Left lobe of liver (tissue), 2 donors: ENCODE measurements at regions not wholly inside any gene's neighbourhood (a gene's known extent, or its start where the extent isn't known, plus 50 kb on each side); places are given as distances from the start of the nearest gene placed in this dataset.

Source experiments
- ATAC-seq: fragments of 200-7000 bp; cut with Tn5 transposase; one replicate; pipeline ENCODE4 v1.9.1; 2020; ENCODE audit warnings: mild to moderate bottlenecking, moderate library complexity
- DNase-seq: peaks from one replicate; pipeline ENCODE4 v3.0.0-alpha.2; 2020; ENCODE audit warnings: low spot score
- donor health status: DM: no; HTN: no; CAD: no; lungs with moderate emphysema.
- donor health status: DM: no; HTN: yes; CAD: no.

DNA sequence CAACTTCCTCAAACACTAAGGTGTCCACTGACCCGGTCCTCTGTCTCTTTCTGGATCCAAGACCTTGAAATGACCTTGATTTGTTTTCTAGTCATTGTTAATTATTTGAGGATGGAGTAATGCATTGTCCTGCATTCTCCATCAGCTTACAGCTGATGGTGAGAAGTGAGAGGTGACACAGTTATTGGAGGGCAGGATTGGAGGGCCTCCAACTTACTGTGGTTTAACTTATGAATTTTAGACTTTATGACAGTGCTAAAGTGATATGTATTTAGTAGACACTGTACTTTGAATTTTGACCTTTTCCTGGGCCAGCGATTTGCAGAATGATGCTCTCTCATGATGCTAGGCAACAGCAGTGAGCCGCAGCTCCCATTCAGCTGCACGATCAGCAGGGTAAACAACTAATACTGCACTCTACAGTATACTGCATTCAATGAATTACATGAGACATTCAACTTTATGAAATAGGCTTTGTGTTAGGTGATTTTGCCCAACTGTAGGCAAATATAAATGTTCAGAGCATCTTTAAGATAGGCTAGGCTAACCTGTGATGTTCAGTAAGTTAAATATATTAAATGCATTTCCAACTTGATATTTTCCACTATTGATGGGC, 200.0 kb upstream of the MEX3C start:
- DNase-seq (no peak), ATAC-seq (no peak)

DNA sequence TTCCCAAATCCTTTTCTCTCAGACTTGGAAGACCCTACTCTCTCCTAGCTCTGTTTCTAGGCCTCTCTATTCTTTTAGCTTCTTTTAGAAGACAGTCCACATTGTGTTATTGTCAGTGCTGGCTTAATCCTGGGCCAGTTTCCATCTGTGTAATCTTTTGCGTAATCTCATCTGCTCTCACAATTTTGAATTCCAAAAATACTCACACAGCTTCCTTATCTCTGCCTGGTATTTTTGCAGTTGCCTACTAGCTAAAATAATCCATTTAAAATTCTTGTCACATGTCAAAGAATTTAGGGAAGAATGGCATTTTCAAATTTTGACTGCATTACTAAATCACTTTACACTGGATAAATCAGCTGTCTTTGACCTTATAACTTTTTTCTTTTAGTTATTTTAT, 200.6 kb upstream of the MEX3C start:
- DNase-seq (no peak), ATAC-seq (peak; percentile 71)

DNA sequence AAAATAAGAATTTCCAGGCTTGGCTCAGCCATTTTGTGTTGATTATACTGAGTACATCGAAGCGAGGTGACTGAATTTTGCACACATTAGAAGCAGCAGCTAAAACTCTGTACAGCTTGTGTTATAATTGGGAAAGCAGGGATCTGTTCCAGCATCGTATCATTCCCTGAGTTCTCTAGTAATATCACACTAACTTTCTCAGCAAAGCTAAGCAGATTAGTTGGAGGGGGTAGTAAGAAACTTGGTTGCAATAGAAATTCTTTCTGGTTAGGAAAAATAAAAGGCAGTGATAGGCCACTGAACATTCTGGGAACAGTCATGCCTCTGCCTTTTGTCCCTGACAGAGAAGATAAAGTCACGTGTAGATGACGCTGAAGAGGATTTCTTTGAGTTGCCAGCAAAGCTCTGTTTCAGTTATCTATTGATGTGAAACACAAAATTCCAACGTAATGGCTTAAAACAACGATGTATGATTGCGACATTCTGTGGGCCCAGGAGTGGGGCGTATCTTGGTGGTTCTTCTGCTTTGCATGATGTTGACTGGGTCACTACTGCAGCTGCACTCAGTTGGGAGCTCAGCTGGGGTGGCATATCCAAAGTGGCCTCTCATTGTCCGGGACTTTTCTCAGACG, 202.1 kb upstream of the MEX3C start:
- DNase-seq = no peak
- ATAC-seq = no peak

DNA sequence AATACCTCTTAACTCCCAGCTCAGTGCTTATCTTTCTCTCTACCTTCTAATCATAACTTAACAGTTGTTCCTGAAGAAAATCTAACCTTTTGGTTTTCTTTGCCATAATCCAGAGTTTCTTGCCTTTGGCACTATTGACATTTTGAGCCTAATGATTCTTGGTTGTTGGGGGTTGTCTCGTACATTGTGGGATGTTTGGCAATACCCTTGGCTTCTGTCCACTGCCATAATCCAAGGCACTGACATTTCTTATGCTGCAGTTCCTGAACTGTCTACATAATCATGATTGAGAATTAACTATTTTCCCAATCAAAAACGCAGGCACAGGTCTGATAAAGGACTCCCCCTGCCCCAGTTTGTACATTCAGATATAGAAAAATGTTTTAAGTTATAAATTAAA, 203.2 kb upstream of the MEX3C start:
- DNase-seq (no peak), ATAC-seq (peak; percentile 47)

DNA sequence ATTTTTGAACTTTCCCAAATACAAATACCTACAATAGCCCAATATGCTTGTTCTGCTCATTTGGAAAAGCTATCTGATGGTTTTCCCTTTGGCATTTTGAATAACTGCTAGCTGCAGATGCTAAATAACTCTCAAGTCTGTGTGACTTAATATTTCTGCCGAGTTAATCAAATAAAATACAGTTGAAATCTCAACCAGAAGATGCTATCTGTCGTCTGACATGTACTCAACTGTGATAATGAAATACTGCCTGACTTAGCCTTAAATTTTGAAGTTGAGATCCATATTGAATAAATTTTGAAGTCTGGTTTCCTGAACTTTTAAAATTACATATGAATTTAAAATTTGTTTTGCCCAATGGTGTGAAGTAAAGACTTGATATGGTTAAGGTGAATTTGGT, 204.4 kb upstream of the MEX3C start:
- no peak for ATAC-seq
- DNase-seq = no peak

DNA sequence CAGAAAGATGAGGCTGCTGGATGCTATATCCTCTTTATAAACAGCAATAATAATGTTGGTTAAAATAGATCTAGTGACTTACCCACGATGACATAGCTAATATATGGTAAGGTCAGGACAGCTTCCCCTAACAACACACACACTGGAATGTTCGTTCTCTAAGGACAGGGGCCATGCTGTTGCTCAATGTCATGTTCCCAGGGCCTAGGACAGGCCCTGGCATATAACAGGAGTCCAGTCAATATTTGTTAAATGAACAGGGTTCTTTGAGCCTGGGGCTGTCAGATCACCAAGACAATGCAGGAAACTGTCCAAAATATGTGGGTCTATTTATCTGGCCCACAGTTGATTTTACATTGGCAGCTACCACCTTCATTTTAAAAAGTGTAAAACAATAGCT, 207.1 kb upstream of the MEX3C start:
- ATAC-seq = peak; percentile 65

DNA sequence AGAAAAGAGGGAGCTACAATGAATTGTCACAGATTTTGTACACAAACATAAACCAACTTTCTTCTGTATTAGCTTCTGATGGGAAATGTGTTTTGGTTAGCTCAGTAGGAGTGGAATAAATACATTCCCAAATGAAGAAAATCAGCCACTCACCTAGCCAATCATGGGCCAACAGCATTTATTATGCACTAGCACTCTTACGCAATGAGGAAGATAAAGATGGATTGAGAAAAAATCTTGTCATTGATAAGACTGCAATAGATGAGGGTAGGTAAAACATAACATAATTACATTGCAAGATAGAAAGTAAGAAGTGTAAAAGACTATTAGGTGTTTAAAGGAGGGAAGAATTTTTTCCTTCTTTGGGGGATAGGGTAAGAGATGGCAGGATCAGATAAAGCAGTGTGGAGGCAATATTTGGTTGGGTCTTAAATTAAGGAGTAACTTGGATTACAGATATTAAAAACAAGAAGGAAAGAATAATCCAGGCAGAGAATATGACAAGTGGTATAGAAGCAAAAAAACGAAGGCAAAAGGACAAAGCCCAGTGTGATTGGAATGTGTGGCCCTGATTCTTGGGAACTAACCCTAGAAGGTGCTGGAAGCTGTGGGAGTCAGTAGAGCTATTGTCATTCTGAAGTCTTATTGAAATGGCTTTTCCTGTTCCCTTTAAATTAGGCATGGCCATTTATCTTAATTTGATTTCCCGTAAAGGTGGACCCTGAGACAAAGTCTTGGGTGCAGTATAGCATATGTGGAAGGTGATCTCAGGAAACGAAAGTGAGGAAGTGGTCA, 208.4 kb upstream of the MEX3C start:
- ATAC-seq (no peak), DNase-seq (no peak)

More for the DNA sequence above, 207.1 kb upstream of the MEX3C start:
- no peak for DNase-seq

DNA sequence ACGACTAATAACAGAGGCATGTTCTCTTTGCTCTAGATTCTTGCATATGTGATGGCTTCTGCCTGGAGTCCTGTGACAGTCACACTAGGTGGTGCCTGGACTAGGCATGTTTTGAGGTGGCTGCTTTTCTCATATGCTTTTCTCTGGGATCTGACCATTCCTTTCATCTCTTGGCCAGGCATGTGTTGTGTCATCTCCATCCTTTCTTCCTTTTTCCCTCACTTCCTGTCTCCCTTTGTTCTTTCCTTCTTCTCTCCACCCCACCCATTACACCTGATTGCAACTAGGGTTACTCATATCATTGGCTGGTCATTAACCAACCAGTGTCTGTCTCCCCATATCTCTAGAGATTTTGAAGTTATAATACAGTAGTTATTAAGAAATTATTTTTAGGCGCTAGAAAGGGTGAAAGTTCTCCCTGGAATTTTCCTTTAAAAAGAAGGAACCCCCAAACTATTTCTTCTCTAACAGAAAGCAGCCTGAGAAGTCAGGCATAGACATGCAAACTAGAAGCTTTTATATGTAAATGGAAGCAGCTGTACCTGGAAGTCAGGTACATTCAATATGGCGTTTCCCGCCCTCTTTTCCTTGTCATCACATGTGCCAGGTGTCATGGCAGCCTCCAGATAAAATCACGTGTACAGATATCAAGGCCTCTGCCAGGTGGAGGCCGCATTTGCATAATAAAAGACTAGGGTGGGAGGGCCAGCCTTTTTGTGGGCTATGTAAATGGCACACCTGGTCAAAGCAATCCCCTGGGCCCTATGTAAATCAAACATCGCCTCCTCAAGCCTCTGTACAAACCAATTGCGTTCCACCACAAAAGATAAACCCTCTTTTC, 220.4 kb upstream of the MEX3C start:
- no peak for ATAC-seq
- DNase-seq = no peak

DNA sequence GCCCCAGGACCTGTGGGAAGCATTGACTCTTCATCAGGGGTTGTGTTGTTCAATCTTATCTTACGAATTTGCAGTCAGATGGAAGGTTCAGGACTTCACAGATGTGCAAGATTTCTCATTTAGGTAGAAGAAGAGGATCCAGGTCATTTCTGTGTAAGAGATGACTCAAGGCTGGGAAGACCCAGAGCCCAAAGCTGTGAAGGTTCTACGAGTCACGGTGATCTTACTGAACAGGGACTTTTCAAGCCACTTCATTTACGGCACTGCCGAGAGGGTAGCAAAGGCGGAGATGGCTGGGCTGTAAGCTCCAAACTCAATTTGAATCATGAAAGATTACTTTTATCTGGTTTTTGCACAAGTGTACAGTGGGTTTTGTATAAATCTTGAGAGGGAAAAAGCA, 228.0 kb upstream of the MEX3C start:
- no peak for ATAC-seq
- DNase-seq = no peak

DNA sequence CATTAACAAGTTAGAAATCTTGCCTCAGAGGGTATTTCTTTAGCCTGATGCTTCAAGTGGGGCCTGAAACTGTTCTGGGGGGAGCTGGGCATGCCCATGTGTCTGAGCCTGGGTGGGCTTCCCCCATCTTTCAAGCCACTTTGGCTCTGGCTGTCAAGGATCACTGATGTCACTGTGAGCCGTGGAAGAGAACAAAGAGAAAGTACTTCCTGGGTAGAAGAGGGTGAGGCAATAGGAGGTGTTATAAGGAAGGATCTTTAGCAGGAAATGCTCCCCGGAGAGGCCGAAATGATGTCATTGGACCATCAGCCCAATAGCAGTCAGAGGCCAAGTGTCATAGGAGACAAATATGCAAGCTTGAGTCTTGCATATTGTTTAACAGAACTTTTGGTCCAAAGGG, 228.4 kb upstream of the MEX3C start:
- ATAC-seq = no peak

DNA sequence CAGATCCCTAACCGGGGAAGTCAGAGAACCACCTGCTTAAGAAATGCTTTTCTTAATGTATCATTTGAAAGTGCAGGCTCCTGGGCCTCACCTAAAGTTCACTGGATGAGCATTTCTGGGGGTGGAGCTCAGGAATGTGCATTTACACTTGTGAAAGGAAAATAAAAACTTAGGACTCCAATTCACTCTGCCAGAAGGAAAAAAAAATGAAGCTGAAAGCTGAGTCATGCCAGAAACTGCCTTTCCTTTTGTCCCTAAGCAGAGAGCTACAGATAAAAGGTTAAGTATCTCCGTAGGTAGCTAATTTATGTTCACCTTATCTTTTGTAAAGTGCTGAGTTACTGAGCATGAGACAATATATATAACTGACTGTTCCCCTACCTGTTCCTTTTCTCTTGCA, 229.5 kb upstream of the MEX3C start:
- DNase-seq (no peak), ATAC-seq (no peak)

More for the DNA sequence above, 228.4 kb upstream of the MEX3C start:
- no peak for DNase-seq

DNA sequence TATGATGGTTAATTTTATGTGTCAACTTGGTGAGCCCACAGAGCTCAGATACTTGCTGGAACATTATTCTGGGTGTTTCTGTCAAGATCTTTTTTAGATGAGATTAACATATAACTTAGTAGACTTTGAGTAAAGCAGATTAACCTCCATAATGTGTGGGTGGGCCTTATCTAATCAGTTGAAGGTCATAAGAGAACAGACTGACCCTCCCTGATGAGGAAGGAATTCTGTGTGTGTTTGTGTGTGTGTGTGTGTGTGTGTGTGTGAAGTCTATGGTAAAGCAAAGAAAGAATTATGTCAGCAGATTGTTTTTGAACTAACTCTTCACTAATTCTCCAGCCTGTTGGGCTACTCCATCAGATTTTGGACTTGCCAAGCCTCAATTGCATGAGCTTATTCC, 232.2 kb upstream of the MEX3C start:
- DNase-seq = no peak
- no peak for ATAC-seq

DNA sequence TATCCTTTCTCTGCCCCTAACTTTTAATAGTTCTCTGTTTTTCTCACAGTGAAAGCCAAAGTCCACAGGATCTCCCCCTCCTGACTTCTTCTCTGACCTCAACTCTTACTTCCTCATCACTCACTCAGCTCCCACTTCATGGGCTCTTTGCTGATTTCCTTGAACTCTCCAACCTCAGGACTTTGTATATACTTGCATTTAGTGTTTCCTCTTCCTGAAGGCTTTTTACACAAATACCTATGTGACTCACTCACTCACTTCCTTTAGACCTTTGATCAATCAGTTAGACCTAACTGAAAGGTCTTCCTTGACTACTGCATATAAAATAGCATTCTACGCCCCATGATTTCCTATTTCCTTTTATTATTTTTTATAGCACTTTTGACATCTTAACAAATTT, 233.1 kb upstream of the MEX3C start:
- ATAC-seq (no peak), DNase-seq (no peak)

DNA sequence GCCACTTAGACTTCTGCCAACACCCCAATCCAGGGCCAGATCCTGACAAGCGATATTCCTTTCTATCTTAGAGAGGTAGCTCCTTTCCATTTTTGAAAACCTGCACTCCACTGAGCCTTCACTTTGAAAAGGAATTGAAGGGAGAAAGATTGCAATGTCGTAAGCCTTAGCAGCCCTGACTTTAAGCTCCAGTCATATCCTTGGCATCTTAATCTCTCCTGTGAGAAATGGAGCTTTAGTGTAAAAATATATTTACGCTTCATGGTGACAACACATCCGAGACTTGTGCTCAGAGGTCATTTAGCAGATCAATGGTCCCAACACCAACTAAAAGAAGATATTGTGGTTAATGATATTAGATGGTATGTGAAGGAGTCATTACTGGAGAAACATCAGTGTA, 235.8 kb upstream of the MEX3C start:
- ATAC-seq (no peak), DNase-seq (no peak)

DNA sequence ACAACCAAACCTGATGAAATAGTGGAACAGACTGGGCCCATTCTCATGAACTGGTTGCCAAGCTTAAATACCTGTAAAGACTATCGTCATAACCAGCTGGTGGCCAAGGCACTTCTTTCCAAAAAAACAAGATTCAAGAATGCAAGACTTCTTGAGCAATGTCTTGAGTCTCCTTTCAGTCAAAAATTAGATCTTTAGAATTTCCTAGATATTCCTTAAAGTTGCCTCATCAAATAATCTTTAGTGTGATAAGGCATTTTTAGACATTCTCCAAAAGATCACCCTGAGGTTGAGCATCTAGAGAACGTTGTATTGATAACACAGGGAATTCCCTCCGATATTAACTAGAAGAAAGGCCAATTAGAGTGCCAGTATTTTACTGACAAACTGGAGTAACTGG, 236.4 kb upstream of the MEX3C start:
- ATAC-seq (no peak), DNase-seq (no peak)

DNA sequence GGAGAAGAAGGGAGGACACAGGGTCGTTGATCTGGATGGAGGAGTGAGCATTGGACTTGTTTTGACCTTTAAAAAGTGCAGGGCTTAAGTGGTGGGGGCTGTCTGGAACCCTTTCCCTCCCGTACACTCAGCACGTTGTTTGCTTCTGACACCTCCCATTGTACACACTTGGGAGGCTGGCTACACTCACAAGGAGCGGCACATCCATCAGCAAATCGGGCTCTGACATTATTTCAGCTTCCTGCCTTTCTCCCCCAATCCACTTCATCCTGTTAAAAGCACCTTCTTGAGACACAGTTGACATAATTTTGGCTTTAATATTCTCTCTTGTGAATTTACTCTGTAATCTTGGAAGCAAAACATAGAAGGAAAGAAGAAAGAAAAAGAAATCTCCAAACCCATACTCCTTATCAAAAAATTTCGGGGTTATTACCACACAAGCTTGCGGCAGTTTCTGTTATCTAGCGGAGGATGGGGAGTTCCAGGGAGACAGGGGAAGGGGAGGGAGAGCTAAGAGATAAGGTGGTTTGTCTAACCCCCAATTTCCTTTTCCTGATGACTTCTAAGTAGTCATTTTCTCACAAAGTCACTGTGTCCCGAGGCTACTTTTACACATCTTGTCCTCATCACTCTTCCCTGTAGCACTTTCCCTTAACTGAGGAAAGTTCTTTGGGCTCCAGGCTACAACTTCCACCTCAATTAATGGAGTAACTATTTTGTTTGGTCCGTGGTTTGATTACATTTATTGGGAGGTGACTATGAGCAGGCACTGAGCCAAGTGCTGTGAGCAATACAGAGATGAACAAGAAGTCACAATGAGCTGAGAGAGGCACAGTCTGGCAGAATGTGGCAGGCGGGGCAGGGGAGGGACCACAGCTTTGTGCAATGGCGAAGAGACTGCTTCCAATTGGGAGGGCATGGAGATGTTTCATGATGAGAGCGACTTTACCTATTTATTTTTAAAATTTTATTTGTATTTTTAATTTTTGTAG, 240.1 kb upstream of the MEX3C start:
- ATAC-seq (no peak), DNase-seq (no peak)

DNA sequence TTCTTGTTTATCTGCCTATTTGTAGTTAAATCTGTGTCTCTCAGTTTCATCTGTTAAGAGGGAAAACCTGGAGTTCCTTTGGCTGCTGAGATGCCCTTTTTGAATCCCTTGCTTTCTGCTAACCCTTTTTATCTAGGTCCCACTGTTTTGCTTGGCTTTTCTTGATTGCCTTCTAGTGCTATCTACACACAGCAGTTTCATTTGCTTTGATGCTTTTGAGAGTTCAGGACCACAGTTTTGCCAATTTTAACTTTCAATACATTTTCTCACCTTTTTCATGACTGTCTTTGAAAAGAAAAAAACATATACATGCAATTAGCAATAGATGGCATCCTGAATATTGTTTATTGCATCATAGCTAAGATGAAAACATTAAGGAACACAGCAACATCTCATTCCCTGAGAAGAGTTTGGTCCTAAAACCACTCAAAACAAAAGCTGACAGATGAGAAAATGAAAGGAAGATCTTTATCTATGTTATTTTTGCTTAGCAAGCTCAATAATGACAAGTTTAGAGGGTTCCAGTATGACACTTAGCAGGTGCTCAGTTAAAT, 241.4 kb upstream of the MEX3C start:
- DNase-seq = no peak

DNA sequence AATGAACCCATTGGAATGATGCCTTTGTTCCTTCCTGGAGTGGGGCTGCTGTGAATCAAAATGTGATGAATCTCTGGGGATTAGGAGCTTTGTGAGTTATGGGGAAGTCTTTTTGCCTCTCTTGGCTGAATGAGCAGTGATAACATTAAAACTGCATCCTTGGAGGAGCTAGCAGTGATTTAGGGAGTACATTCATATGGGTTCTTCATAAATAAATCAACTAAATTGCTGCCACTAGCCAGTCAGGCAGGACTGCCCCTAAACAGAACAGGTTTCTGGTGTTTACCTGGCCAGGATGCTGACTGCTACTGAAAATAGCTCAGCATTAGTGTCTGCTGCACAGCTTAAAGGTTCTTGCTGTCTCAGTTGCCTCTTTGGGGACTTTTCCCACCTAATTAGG, 244.5 kb upstream of the MEX3C start:
- ATAC-seq = no peak
- no peak for DNase-seq

More for the DNA sequence above, 241.4 kb upstream of the MEX3C start:
- no peak for ATAC-seq

DNA sequence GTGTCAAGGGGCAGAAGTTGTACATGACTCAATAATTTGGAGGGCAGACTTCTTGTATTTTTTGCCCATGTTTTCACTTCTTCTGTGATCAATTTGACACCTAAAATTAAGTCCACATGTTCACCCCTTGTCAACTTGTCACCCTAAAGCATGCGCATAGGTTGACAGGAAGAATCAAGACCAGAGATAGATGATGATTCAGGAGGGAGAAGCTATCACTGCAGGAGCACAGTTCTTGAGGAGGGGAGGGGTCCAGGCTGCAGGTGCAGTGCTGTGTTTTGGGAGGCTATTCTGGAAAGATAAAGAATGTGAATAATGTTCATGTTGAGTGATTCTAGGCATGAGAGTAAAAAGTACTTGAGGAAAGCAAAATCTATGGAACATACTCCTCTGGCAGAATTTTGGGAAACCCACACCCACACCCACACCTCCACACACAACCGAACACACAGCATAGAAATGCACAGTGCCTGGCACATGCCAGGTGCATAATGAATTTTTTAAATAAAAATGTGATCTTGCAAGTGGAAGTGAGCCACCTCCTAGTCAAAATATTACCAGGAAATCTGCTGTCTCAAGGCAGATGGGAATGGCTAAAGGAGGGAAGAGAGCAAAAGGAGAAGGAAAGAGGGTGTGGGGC, 249.2 kb upstream of the MEX3C start:
- no peak for DNase-seq
- no peak for ATAC-seq
